H9 (cell line): ENCODE measurements at regions not wholly inside any gene's neighbourhood (a gene's known extent, or its start where the extent isn't known, plus 50 kb on each side); places are given as distances from the start of the nearest gene placed in this dataset.

ENCODE experiments used
- DNase-seq: peaks from one replicate; pipeline ENCODE4 v3.0.0-alpha.2; 2017
- H2AFZ ChIP-seq: one replicate; pipeline ENCODE4 v1.6.1; 2013; ENCODE audit warnings: mild to moderate bottlenecking, low read length, control low read depth, moderate library complexity
- H2AK5ac ChIP-seq: 2 replicates; pipeline ENCODE4 v1.6.1; 2013; ENCODE audit warnings: low read length, control low read depth, mixed read lengths; ENCODE audit not compliant: insufficient read length
- H2BK120ac ChIP-seq: one replicate; pipeline ENCODE4 v1.6.1; 2013; ENCODE audit warnings: low read depth, mild to moderate bottlenecking, low read length, control low read depth, inconsistent platforms; ENCODE audit not compliant: poor library complexity, severe bottlenecking
- H2BK12ac ChIP-seq: 2 replicates; pipeline ENCODE4 v1.6.1; 2013; ENCODE audit warnings: low read length, control low read depth, mixed read lengths, low read depth; ENCODE audit not compliant: insufficient read length
- H2BK15ac ChIP-seq: 2 replicates; pipeline ENCODE4 v1.6.1; 2013; ENCODE audit warnings: low read depth, low read length, control low read depth
- H2BK20ac ChIP-seq: one replicate; pipeline ENCODE4 v1.6.1; 2013; ENCODE audit warnings: low read depth, mild to moderate bottlenecking, low read length, control low read depth, inconsistent platforms; ENCODE audit not compliant: poor library complexity, severe bottlenecking
- H2BK5ac ChIP-seq: 2 replicates; pipeline ENCODE4 v1.6.1; 2013; ENCODE audit warnings: low read length, control low read depth, mixed read lengths; ENCODE audit not compliant: insufficient read length
- H3K14ac ChIP-seq: 2 replicates; pipeline ENCODE4 v1.6.1; 2013; ENCODE audit warnings: low read length, control low read depth; ENCODE audit not compliant: insufficient read depth
- H3K18ac ChIP-seq: 2 replicates; pipeline ENCODE4 v1.6.1; 2013; ENCODE audit warnings: low read depth, mild to moderate bottlenecking, mixed read lengths, low read length, control low read depth; ENCODE audit not compliant: insufficient read length
- H3K23ac ChIP-seq: 2 replicates; pipeline ENCODE4 v1.6.1; 2013; ENCODE audit warnings: low read length, control low read depth, mixed read lengths, low read depth; ENCODE audit not compliant: insufficient read length
- H3K23me2 ChIP-seq: 2 replicates; pipeline ENCODE4 v1.6.1; 2013; ENCODE audit warnings: low read depth, mild to moderate bottlenecking, mixed read lengths, low read length, control low read depth; ENCODE audit not compliant: insufficient read length, poor library complexity, severe bottlenecking
- H3K27ac ChIP-seq: 2 replicates; pipeline ENCODE4 v1.5.1; 2013; ENCODE audit warnings: low read length, control low read depth, mixed read lengths, low read depth; ENCODE audit not compliant: insufficient read length
- H3K27me3 ChIP-seq: 2 replicates; pipeline ENCODE4 v1.6.1; 2013; ENCODE audit warnings: low read length, control low read depth, inconsistent platforms; ENCODE audit not compliant: insufficient read depth
- H3K4ac ChIP-seq: 2 replicates; pipeline ENCODE4 v1.6.1; 2013; ENCODE audit warnings: low read depth, mild to moderate bottlenecking, control low read depth, inconsistent platforms, low read length, moderate library complexity
- H3K4me1 ChIP-seq: 2 replicates; pipeline ENCODE4 v1.6.1; 2013; ENCODE audit warnings: low read length, control low read depth, inconsistent platforms; ENCODE audit not compliant: insufficient read depth
- H3K4me2 ChIP-seq: 2 replicates; pipeline ENCODE4 v1.6.1; 2013; ENCODE audit warnings: low read length, control low read depth, mixed read lengths; ENCODE audit not compliant: insufficient read length, insufficient read depth
- H3K56ac ChIP-seq: 2 replicates; pipeline ENCODE4 v1.6.1; 2013; ENCODE audit warnings: low read depth, mild to moderate bottlenecking, mixed read lengths, low read length, control low read depth; ENCODE audit not compliant: insufficient read length
- H3K79me1 ChIP-seq: 2 replicates; pipeline ENCODE4 v1.6.1; 2013; ENCODE audit warnings: low read depth, mild to moderate bottlenecking, moderate library complexity, low read length, control low read depth, inconsistent platforms; ENCODE audit not compliant: insufficient read depth, poor library complexity, severe bottlenecking
- H3K79me2 ChIP-seq: 2 replicates; pipeline ENCODE4 v1.6.1; 2013; ENCODE audit warnings: low read length, control low read depth, inconsistent platforms; ENCODE audit not compliant: insufficient read depth
- H3K9ac ChIP-seq: 2 replicates; pipeline ENCODE4 v1.6.1; 2013; ENCODE audit warnings: low read length, control low read depth, mixed read lengths; ENCODE audit not compliant: insufficient read length; ENCODE audit errors: extremely low read depth
- H3K9me3 ChIP-seq: one replicate; pipeline ENCODE4 v1.6.1; 2013; ENCODE audit warnings: low read depth, low read length, inconsistent platforms; ENCODE audit not compliant: control insufficient read depth
- H3T11ph ChIP-seq: one replicate; pipeline ENCODE4 v1.6.1; 2013; ENCODE audit warnings: mild to moderate bottlenecking, low read length, control low read depth, inconsistent platforms
- H4K20me1 ChIP-seq: one replicate; pipeline ENCODE4 v1.6.1; 2013; ENCODE audit not compliant: control insufficient read depth, insufficient read length, insufficient read depth
- H4K5ac ChIP-seq: 2 replicates; pipeline ENCODE4 v1.6.1; 2013; ENCODE audit warnings: low read depth, mild to moderate bottlenecking, mixed read lengths, low read length, control low read depth; ENCODE audit not compliant: insufficient read length
- H4K8ac ChIP-seq: replicated peaks from 2 replicates; pipeline ENCODE4 v1.6.1; 2013; ENCODE audit warnings: low read length, control low read depth, mixed read lengths, low read depth; ENCODE audit not compliant: insufficient read length
- H4K91ac ChIP-seq: 2 replicates; pipeline ENCODE4 v1.6.1; 2013; ENCODE audit warnings: low read depth, mild to moderate bottlenecking, moderate library complexity, mixed read lengths, low read length, control low read depth; ENCODE audit not compliant: insufficient read length
- H3K27ac Mint-ChIP-seq, 3 experiments: 2 replicates in 2 of 3; 3 replicates in 1 of 3; pipeline ENCODE4 v1.8.0; 2020 to 2021; ENCODE audit warnings: mixed read lengths in 3 of 3, mild to moderate bottlenecking in 1 of 3, moderate library complexity in 1 of 3
- H3K27me3 Mint-ChIP-seq: 2 replicates; pipeline ENCODE4 v1.8.0; 2021; ENCODE audit warnings: low read depth, mild to moderate bottlenecking, moderate library complexity, mixed read lengths
- H3K36me3 Mint-ChIP-seq, 3 experiments: 2 replicates in 2 of 3; 3 replicates in 1 of 3; pipeline ENCODE4 v1.8.0; 2020 to 2021; ENCODE audit warnings: low read depth in 3 of 3, mixed read lengths in 3 of 3; ENCODE audit not compliant: insufficient read depth in 1 of 3
- H3K4me1 Mint-ChIP-seq, 2 experiments: 2 replicates each; pipeline ENCODE4 v1.8.0; 2020; ENCODE audit warnings: mixed read lengths in 2 of 2
- H3K4me3 Mint-ChIP-seq, 2 experiments: 2 replicates in 1 of 2; 3 replicates in 1 of 2; pipeline ENCODE4 v1.8.0; 2020 to 2021; ENCODE audit warnings: mild to moderate bottlenecking in 2 of 2, mixed read lengths in 2 of 2, moderate library complexity in 1 of 2
- H3K9me3 Mint-ChIP-seq, 2 experiments: 2 replicates in 1 of 2; 3 replicates in 1 of 2; pipeline ENCODE4 v1.8.0; 2020; ENCODE audit warnings: mild to moderate bottlenecking in 2 of 2, mixed read lengths in 2 of 2, moderate library complexity in 1 of 2
- CTCF ChIP-seq: fragments of 200-600 bp; sonication (generic); conservative IDR thresholded peaks from 3 replicates; pipeline ENCODE4 v1.8.0; 2021; ENCODE audit warnings: antibody characterized with exemption, mild to moderate bottlenecking
- WGBS: extraction: QIAGEN DNeasy Blood & Tissue Kit; methylation state at CpG from one replicate; pipeline ENCODE4 v1.1.7; 2013; ENCODE audit warnings: missing lambda C conversion rate, low lambda C conversion rate, mixed read lengths; ENCODE audit not compliant: insufficient read length; ENCODE audit errors: extremely low coverage; 5-methylcytosine and 5-hydroxymethylcytosine counted together

- no peaks in the 10 kb centered on the region for H3K27me3 ChIP-seq
- H2BK20ac ChIP-seq = no peak overlapping the region
- peaks cover 2% of the 10 kb centered on the region; the same call in 1 of the 2 replicates for H3K4me1 ChIP-seq
- no peak overlapping the region for H3K18ac ChIP-seq
- Mint-ChIP-seq H3K27ac (no peak overlapping the region), H3K4me3 (no peak overlapping the region), H3K36me3 (no peaks in the 10 kb centered on the region; a peak in 1 of 7 replicates), H3K9me3 (no peaks in the 10 kb centered on the region), H3K4me1 (peaks cover 26 to 28% of the 10 kb centered on the region in 2 experiments), H3K27me3 (peaks cover 3% of the 10 kb centered on the region; the same call in 1 of the 2 replicates)
- H2BK5ac ChIP-seq = no peak overlapping the region
- H4K91ac ChIP-seq = no peak overlapping the region
- no peak overlapping the region for H3K23ac ChIP-seq
- H3K9ac ChIP-seq = no peak overlapping the region
- H2AFZ ChIP-seq = no peak overlapping the region
- no peaks in the 10 kb centered on the region for H3K79me1 ChIP-seq
- H3K23me2 ChIP-seq = no peaks in the 10 kb centered on the region
- no peak overlapping the region for H3K27ac ChIP-seq
- no peak overlapping the region for H3T11ph ChIP-seq
- no peak for TF ChIP-seq CTCF
- no peak overlapping the region for H2BK12ac ChIP-seq
- no peak for DNase-seq
- WGBS = no CpG with 5 or more reads among the region's 3 CpGs
- H2BK120ac ChIP-seq = no peak overlapping the region
- H3K4me2 ChIP-seq = no peak overlapping the region
- no peaks in the 10 kb centered on the region for H3K79me2 ChIP-seq
- H2BK15ac ChIP-seq = no peak overlapping the region
- H3K56ac ChIP-seq = no peak overlapping the region
- no peak overlapping the region for H2AK5ac ChIP-seq
- H3K4ac ChIP-seq = no peak overlapping the region
- H3K14ac ChIP-seq = no peak overlapping the region
- no peaks in the 10 kb centered on the region for H4K20me1 ChIP-seq
- no peaks in the 10 kb centered on the region for H3K9me3 ChIP-seq
- H4K8ac ChIP-seq = no peak overlapping the region
- H4K5ac ChIP-seq = no peak overlapping the region
These were observed 64.7 kb upstream of the CTBP2 start for GRCh38 chr10:125225051-125225450.
